ENCODE measurements at regions not wholly inside any gene's neighbourhood (a gene's known extent, or its start where the extent isn't known, plus 50 kb on each side); places are given as distances from the start of the nearest gene placed in this dataset.
"Not testable (repeated sequence)": the region's sequence is repeated elsewhere in the genome, so short reads cannot be mapped to it uniquely, and the experiment has no call there.

GRCh38 chr1:214127705-214128104, 139.9 kb downstream of the PROX1 start:
- TF ChIP-seq FOXA1 (IDR thresholded peaks at IDR 0.05): no peak
- no peak for TF ChIP-seq HDGF (IDR thresholded peaks at IDR 0.05; ENCODE audit: borderline replicate concordance)
- no peak for TF ChIP-seq SUZ12 (IDR thresholded peaks at IDR 0.05)
- TF ChIP-seq BHLHE40 (IDR thresholded peaks at IDR 0.05; ENCODE audit: borderline replicate concordance): no peak
- no peak for TF ChIP-seq TARDBP (IDR thresholded peaks at IDR 0.05)
- no peak for TF ChIP-seq ARNT (IDR thresholded peaks at IDR 0.05)
- TF ChIP-seq LEF1 (IDR thresholded peaks at IDR 0.05; ENCODE audit: borderline replicate concordance): no peak
- no peak for TF ChIP-seq SP1 (IDR thresholded peaks at IDR 0.05)
- TF ChIP-seq FOXM1 (IDR thresholded peaks at IDR 0.05; ENCODE audit: borderline replicate concordance): no peak
- TF ChIP-seq PKNOX1 (IDR thresholded peaks at IDR 0.05): no peak
- TF ChIP-seq NFRKB (IDR thresholded peaks at IDR 0.05): no peak
- no peak for TF ChIP-seq L3MBTL2 (conservative IDR thresholded peaks at IDR 0.05)
- TF ChIP-seq FOXK2 (IDR thresholded peaks at IDR 0.05): no peak
- no peak for TF ChIP-seq ZNF384 (IDR thresholded peaks at IDR 0.05)
- no peak for TF ChIP-seq ELF4 (IDR thresholded peaks at IDR 0.05)
- TF ChIP-seq CTBP1 (IDR thresholded peaks at IDR 0.05; ENCODE audit: borderline replicate concordance): no peak
- ChIA-PET POLR2A (no interaction called here), CTCF (no interaction called here)
- DNase-seq (ENCODE audit: extremely low spot score): no peak

GRCh38 chr1:214135886-214136285, 145.1 kb upstream of the SMYD2 start:
- TF ChIP-seq PKNOX1 (IDR thresholded peaks at IDR 0.05) (no peak), FOXM1 (IDR thresholded peaks at IDR 0.05; ENCODE audit: borderline replicate concordance) (no peak), SUZ12 (IDR thresholded peaks at IDR 0.05) (no peak), LEF1 (IDR thresholded peaks at IDR 0.05; ENCODE audit: borderline replicate concordance) (no peak), NFRKB (IDR thresholded peaks at IDR 0.05) (no peak), ELF4 (IDR thresholded peaks at IDR 0.05) (no peak), L3MBTL2 (conservative IDR thresholded peaks at IDR 0.05) (no peak), BHLHE40 (IDR thresholded peaks at IDR 0.05; ENCODE audit: borderline replicate concordance) (no peak)
- POLR2A ChIA-PET: no interaction called here
- CTCF ChIA-PET: no interaction called here
- no peak for DNase-seq (ENCODE audit: extremely low spot score)

- DNase-seq (ENCODE audit: extremely low spot score): no peak
- ChIA-PET CTCF (no interaction called here), POLR2A (no interaction called here)
- TF ChIP-seq NFRKB (IDR thresholded peaks at IDR 0.05) (no peak), SUZ12 (IDR thresholded peaks at IDR 0.05) (no peak), FOXK2 (IDR thresholded peaks at IDR 0.05) (no peak), ZNF384 (IDR thresholded peaks at IDR 0.05) (no peak), CTBP1 (IDR thresholded peaks at IDR 0.05; ENCODE audit: borderline replicate concordance) (no peak), ARNT (IDR thresholded peaks at IDR 0.05) (no peak), SP1 (IDR thresholded peaks at IDR 0.05) (no peak), PKNOX1 (IDR thresholded peaks at IDR 0.05) (no peak)
Measured at GRCh38 chr1:214136324-214136919, 144.5 kb upstream of the SMYD2 start.

- no peak for TF ChIP-seq ARNT (IDR thresholded peaks at IDR 0.05)
- no peak for TF ChIP-seq SUZ12 (IDR thresholded peaks at IDR 0.05)
- TF ChIP-seq FOXK2 (IDR thresholded peaks at IDR 0.05): no peak
- no peak for TF ChIP-seq FOXA1 (IDR thresholded peaks at IDR 0.05)
- no peak for TF ChIP-seq BHLHE40 (IDR thresholded peaks at IDR 0.05; ENCODE audit: borderline replicate concordance)
- no peak for TF ChIP-seq FOXM1 (IDR thresholded peaks at IDR 0.05; ENCODE audit: borderline replicate concordance)
- TF ChIP-seq PKNOX1 (IDR thresholded peaks at IDR 0.05): no peak
- no peak for TF ChIP-seq L3MBTL2 (conservative IDR thresholded peaks at IDR 0.05)
- TF ChIP-seq TARDBP (IDR thresholded peaks at IDR 0.05): no peak
- no peak for DNase-seq (ENCODE audit: extremely low spot score)
- ChIA-PET POLR2A (no interaction called here), CTCF (no interaction called here)
Measured at GRCh38 chr1:214141486-214141885, 139.5 kb upstream of the SMYD2 start.

GRCh38 chr1:214143006-214143992, 137.7 kb upstream of the SMYD2 start:
- POLR2A ChIA-PET: no interaction called here
- no peak for TF ChIP-seq TARDBP (IDR thresholded peaks at IDR 0.05)
- TF ChIP-seq ZNF384 (IDR thresholded peaks at IDR 0.05): no peak
- TF ChIP-seq BHLHE40 (IDR thresholded peaks at IDR 0.05; ENCODE audit: borderline replicate concordance): no peak
- no peak for TF ChIP-seq PKNOX1 (IDR thresholded peaks at IDR 0.05)
- TF ChIP-seq L3MBTL2 (conservative IDR thresholded peaks at IDR 0.05): no peak
- no peak for TF ChIP-seq LEF1 (IDR thresholded peaks at IDR 0.05; ENCODE audit: borderline replicate concordance)
- TF ChIP-seq FOXK2 (IDR thresholded peaks at IDR 0.05): no peak
- TF ChIP-seq SUZ12 (IDR thresholded peaks at IDR 0.05): no peak
- no peak for TF ChIP-seq FOXM1 (IDR thresholded peaks at IDR 0.05; ENCODE audit: borderline replicate concordance)
- no peak for TF ChIP-seq FOXA1 (IDR thresholded peaks at IDR 0.05)
- no peak for TF ChIP-seq CTBP1 (IDR thresholded peaks at IDR 0.05; ENCODE audit: borderline replicate concordance)
- no peak for TF ChIP-seq SP1 (IDR thresholded peaks at IDR 0.05)
- CTCF ChIA-PET: no interaction called here
- DNase-seq (ENCODE audit: extremely low spot score): no peak

GRCh38 chr1:214144521-214144920, 136.4 kb upstream of the SMYD2 start:
- POLR2A ChIA-PET; CTCF ChIA-PET; DNase-seq (ENCODE audit: extremely low spot score): not testable (repeated sequence)
